ENCODE measurements at regions not wholly inside any gene's neighbourhood (a gene's known extent, or its start where the extent isn't known, plus 50 kb on each side); places are given as distances from the start of the nearest gene placed in this dataset.

DNA sequence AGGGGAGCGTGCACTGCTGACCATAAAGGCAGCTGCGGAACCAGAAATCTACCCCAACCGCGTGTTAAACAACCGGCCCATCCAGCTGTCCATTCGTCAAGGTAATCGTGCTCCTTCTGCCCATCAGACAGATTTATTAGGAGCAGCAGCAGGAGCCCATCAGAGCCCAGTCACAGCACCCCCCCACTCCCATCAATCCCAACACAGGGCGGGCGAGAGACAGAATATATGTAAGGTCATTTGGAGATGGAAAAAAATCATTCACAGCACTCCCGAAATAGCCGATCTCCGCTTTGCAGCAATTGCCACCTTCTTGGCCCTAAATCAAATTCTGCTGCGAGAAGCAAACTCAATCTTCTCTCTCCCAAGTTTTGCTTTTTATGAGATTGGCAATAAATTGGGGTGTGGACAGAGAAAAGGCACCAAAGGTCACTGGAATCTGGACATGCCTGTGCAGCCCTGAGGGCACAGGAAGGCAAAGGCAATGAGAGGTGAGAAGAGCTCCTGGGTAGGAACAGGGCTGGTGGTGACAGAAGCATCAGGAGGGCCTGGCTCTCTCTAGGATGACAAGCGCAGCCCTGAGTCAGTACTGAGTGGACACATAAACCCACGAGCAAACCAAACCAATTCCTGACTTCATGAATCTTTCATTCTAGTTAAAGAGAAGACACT, 145.0 kb upstream of the ZMIZ1 start:
- in situ Hi-C loops (cut with MboI; ENCODE audit: low sequenced_read_pairs, unreplicated experiment) = no loop called here
- TF ChIP-seq, protein P1, sequence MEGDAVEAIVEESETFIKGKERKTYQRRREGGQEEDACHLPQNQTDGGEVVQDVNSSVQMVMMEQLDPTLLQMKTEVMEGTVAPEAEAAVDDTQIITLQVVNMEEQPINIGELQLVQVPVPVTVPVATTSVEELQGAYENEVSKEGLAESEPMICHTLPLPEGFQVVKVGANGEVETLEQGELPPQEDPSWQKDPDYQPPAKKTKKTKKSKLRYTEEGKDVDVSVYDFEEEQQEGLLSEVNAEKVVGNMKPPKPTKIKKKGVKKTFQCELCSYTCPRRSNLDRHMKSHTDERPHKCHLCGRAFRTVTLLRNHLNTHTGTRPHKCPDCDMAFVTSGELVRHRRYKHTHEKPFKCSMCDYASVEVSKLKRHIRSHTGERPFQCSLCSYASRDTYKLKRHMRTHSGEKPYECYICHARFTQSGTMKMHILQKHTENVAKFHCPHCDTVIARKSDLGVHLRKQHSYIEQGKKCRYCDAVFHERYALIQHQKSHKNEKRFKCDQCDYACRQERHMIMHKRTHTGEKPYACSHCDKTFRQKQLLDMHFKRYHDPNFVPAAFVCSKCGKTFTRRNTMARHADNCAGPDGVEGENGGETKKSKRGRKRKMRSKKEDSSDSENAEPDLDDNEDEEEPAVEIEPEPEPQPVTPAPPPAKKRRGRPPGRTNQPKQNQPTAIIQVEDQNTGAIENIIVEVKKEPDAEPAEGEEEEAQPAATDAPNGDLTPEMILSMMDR (IDR thresholded peaks at IDR 0.05; ENCODE audit: borderline replicate concordance, control extremely low read depth, extremely low read depth, insufficient read depth, missing control alignments) = no peak
- no peak for DNase-seq (ENCODE audit: low spot score)

DNA sequence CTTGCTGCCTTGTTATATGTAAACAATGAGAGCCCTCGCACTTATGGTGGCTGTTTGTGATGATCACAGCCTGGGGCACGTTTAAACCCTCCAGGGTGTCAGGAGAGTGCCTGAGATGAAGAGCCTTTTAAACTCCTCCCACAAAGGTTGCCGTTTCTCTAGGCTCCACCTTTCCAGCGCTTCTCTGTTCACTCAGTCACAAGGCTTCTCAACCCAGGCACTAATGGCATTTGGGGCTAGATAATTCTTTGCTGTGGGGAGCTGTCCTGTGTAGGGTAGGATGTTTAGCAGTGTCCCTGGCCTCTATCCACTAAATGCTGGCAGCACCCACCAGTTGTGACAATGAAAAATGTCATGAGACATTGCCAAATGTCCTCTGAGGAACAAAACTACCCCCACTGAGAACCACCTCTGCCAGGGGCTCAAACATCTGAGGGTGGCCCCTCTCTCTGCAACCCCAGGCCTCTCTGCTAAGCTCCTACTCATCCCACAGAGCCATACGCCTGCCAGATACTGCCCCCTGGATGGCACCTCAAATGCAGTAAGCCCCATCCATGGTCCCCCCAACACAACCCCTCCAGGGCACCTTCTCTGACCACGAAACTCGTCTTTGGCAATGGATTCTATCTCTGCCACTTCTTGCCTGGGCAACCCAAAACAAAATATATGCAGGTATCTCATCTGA, 144.3 kb upstream of the ZMIZ1 start:
- DNase-seq (ENCODE audit: low spot score) = no peak
- in situ Hi-C loops (cut with MboI; ENCODE audit: low sequenced_read_pairs, unreplicated experiment) = no loop called here
- TF ChIP-seq, protein P1 (IDR thresholded peaks at IDR 0.05; ENCODE audit: borderline replicate concordance, control extremely low read depth, extremely low read depth, insufficient read depth, missing control alignments) = no peak

DNA sequence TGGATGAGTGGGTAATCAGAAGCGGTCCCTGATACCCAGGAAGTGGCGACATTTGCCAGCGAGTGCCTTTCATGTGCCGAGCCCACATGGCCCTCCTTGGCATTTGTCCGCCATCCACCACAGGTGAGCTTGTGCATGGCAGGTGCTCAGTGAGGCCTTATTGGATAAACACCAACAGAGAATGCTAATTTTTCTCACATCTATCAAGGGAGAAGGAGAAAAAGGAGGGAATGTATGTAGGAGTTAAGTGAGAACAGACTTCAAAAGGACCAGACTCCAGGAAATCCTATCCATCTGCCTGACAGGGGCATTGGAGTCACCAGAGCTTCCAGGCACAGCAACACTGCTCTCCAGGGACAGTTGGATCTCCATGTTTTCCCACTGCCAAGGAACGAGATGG, 143.5 kb upstream of the ZMIZ1 start:
- in situ Hi-C loops (cut with MboI; ENCODE audit: low sequenced_read_pairs, unreplicated experiment) = no loop called here
- TF ChIP-seq, protein P1 (IDR thresholded peaks at IDR 0.05; ENCODE audit: borderline replicate concordance, control extremely low read depth, extremely low read depth, insufficient read depth, missing control alignments) = no peak
- no peak for DNase-seq (ENCODE audit: low spot score)

DNA sequence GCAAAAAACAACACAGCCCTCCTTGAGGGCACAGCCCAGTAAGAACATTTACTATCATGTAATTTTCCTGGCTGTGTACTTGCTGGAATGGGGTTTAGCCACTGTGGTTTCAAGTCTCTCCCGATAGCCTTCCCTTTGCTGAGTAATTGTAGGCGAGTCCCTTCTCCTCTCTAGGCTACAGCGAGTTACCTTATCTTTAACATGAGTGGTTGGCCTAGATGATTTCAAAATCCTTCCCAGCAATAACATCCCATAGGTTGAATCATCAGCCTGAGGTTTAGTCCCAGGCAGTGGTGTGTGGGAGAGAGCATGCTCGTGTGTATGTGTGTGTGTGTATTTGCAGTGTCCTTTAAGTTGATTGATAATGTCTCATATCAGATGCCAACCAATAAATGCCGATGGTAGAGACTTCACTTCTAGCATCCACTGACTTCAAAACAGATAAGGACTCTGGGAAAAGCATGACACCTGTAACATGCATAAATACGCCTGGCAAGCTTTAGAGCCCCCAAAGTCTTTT, 142.9 kb upstream of the ZMIZ1 start:
- TF ChIP-seq, protein P1 (IDR thresholded peaks at IDR 0.05; ENCODE audit: borderline replicate concordance, control extremely low read depth, extremely low read depth, insufficient read depth, missing control alignments) = no peak
- no peak for DNase-seq (ENCODE audit: low spot score)
- in situ Hi-C loops (cut with MboI; ENCODE audit: low sequenced_read_pairs, unreplicated experiment) = no loop called here

DNA sequence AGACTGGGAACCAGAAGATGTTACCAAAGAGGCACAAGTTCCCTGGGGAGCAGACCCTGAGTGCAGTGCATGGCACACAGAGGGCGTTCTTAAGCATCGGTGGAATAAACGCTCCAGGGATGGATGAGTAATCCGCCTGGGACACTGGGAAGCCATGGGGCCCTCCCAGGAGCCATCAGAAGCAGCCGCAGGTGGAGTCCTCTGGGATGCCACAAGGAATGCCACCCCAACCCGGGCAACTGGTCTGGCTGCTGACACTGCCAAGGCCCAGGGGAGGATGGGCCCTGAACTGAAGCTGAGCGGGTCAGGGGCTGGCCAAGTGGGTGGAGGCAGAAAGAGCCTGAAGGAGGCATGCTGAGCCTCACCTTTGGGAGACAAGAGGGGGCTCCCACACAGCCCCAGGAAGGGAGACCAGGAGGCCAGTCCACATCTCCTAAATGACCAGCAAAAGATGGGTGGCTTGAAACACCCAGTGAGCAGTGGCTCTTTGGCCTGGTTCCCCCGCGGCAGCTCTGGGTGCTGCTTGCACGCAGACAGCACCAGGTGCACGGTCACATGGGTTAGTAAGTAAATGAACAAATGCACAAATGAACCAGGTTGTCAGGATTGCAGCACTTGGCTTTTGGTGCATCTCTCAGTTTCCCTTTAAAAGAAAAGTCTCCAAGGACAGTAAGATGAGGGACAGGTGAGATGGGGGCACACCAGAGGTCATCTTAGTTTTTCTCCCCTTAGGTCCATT, 141.3 kb upstream of the ZMIZ1 start:
- in situ Hi-C loops (cut with MboI; ENCODE audit: low sequenced_read_pairs, unreplicated experiment) = no loop called here
- TF ChIP-seq, protein P1 (IDR thresholded peaks at IDR 0.05; ENCODE audit: borderline replicate concordance, control extremely low read depth, extremely low read depth, insufficient read depth, missing control alignments) = no peak
- no peak for DNase-seq (ENCODE audit: low spot score)

DNA sequence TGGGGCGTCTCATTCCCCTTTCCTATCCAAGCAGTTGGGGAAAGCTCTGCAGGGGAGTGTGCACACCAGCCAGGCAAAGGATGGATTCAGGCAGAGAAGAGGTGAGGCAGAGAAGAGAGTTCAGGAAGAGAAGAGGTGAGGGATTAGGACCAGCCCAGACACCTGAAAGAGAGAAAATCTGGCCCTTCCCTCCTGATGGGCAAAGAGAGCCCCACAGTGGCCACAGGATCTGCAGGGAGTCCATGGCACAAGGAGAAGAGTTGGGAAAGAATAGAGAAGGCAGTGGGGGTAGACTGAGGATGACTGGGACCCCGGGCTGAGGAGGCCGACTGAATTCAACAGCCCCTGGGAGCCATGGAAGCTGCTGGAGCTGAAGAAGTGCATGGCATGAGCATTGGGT, 140.4 kb upstream of the ZMIZ1 start:
- in situ Hi-C loops (cut with MboI; ENCODE audit: low sequenced_read_pairs, unreplicated experiment) = no loop called here
- DNase-seq (ENCODE audit: low spot score) = no peak
- TF ChIP-seq, protein P1 (IDR thresholded peaks at IDR 0.05; ENCODE audit: borderline replicate concordance, control extremely low read depth, extremely low read depth, insufficient read depth, missing control alignments) = no peak

Data from GM13976 (cell line).